Common myeloid progenitor, CD34-positive (primary cell): ENCODE measurements at regions not wholly inside any gene's neighbourhood (a gene's known extent, or its start where the extent isn't known, plus 50 kb on each side); places are given as distances from the start of the nearest gene placed in this dataset.

Experiments used
- CTCF ChIA-PET: fragments of 350-600 bp; sonication (Branson Sonifier 250); formaldehyde crosslinking; loops from one replicate; lab custom pipeline; 2021; ENCODE audit warnings: antibody characterized with exemption; lab: Charles Lee
- POLR2A ChIA-PET: fragments of 350-600 bp; sonication (Branson Sonifier 250); formaldehyde crosslinking; loops from one replicate; lab custom pipeline; 2021; ENCODE audit warnings: antibody characterized with exemption; lab: Charles Lee
- DNase-seq, 3 donors: peaks; one replicate each; pipeline versions ENCODE4 v3.0.0 to v3.0.0-alpha.2; 2013
- H3K27ac ChIP-seq, 2 experiments: 1 replicate in 1 of 2; 2 replicates in 1 of 2; pipeline ENCODE4 v1.7.0; 2013; ENCODE audit warnings: inconsistent platforms in 2 of 2, low read length in 2 of 2, mild to moderate bottlenecking in 2 of 2, low read depth in 1 of 2, moderate library complexity in 1 of 2; ENCODE audit not compliant: severe bottlenecking in 2 of 2, insufficient read depth in 1 of 2, poor library complexity in 1 of 2
- H3K27me3 ChIP-seq, 5 experiments: replicated peaks in 2 of 5; 1 replicate in 3 of 5; 2 replicates in 2 of 5; pipeline versions ENCODE4 v1.6.1 to v1.7.0; 2013; ENCODE audit warnings: low read length in 4 of 5, mild to moderate bottlenecking in 2 of 5, moderate library complexity in 2 of 5, inconsistent platforms in 1 of 5; ENCODE audit not compliant: insufficient read depth in 5 of 5, control insufficient read depth in 4 of 5
- H3K36me3 ChIP-seq, 4 experiments: 1 replicate in 2 of 4; 2 replicates in 2 of 4; pipeline versions ENCODE4 v1.6.1 to v1.7.0; 2013; ENCODE audit warnings: low read length in 3 of 4, control low read depth in 1 of 4, mild to moderate bottlenecking in 1 of 4; ENCODE audit not compliant: control insufficient read depth in 4 of 4, insufficient read depth in 4 of 4
- H3K4me1 ChIP-seq, 4 experiments: 1 replicate in 3 of 4; 2 replicates in 1 of 4; pipeline versions ENCODE4 v1.6.1 to v1.7.1; 2013; ENCODE audit warnings: low read length in 3 of 4, mild to moderate bottlenecking in 3 of 4, control low read depth in 1 of 4, inconsistent platforms in 1 of 4, moderate library complexity in 1 of 4; ENCODE audit not compliant: control insufficient read depth in 4 of 4, insufficient read depth in 4 of 4; ENCODE audit errors: control extremely low read depth in 1 of 4
- H3K4me3 ChIP-seq, 7 experiments: 1 replicate in 4 of 7; 2 replicates in 3 of 7; pipeline versions ENCODE4 v1.5.1 to v1.7.0; 2013; ENCODE audit warnings: mild to moderate bottlenecking in 7 of 7, low read length in 6 of 7, moderate library complexity in 6 of 7, inconsistent platforms in 2 of 7, low read depth in 2 of 7, control low read depth in 1 of 7; ENCODE audit not compliant: insufficient read depth in 4 of 7, control insufficient read depth in 1 of 7; ENCODE audit errors: extremely low read depth in 1 of 7
- H3K9me3 ChIP-seq, 5 experiments: 1 replicate in 4 of 5; 2 replicates in 1 of 5; pipeline versions ENCODE4 v1.6.1 to v1.7.1; 2013; ENCODE audit warnings: low read length in 4 of 5, mild to moderate bottlenecking in 2 of 5, inconsistent platforms in 1 of 5, low read depth in 1 of 5, moderate library complexity in 1 of 5; ENCODE audit not compliant: control insufficient read depth in 4 of 5, insufficient read depth in 2 of 5; ENCODE audit errors: control extremely low read depth in 1 of 5
- WGBS: methylation state at CpG from one replicate; pipeline ENCODE4 v1.1.5; 2013; ENCODE audit not compliant: insufficient coverage; 5-methylcytosine and 5-hydroxymethylcytosine counted together

- CTCF ChIA-PET: no interaction called here
- H3K9me3 ChIP-seq: no peaks in the 10 kb centered on the region
- DNase-seq: no peak
- no peaks in the 10 kb centered on the region for H3K36me3 ChIP-seq
- H3K27me3 ChIP-seq: no peaks in the 10 kb centered on the region
- H3K27ac ChIP-seq: no peak overlapping the region
- H3K4me1 ChIP-seq: no peaks in the 10 kb centered on the region
- POLR2A ChIA-PET: no interaction called here
- no peak overlapping the region for H3K4me3 ChIP-seq
- 40% methylated on average over 2 of the region's 8 CpGs for WGBS
Measured at GRCh38 chr12:118908811-118909210, 72.5 kb upstream of the SRRM4 start.

DNA sequence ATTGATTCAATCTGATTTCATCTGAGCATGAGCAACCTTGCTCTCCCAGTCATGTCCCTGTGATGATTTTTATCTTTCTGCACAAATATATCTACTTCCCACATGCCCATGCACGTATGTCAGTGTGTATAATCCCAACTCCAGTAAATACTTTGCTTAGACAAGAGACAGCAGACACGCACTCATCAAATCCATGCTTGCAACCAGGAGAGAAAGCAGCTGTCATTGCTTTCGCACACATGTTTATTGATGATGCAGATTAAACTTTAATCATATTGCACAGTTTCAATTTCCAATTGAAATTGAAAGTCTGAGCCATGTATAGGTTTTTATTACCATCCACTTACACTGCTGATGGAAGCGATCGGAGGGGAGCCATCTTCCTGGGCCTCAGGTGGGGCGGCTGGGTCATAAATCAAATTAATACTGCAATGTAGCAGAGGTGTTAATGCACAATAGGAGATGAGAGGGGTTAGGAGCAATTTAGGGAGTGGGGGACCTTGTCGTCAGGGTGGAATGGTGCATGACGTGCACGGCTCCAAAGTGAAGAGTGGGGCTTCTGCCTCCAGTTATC is 68.6 kb upstream of the SRRM4 start:
- POLR2A ChIA-PET: no interaction called here
- Histone ChIP-seq H3K27me3 (no peaks in the 10 kb centered on the region), H3K36me3 (no peaks in the 10 kb centered on the region), H3K4me1 (no peaks in the 10 kb centered on the region), H3K9me3 (no peaks in the 10 kb centered on the region), H3K27ac (no peak overlapping the region), H3K4me3 (no peak overlapping the region)
- WGBS: 86% methylated on average over 5 of the region's 9 CpGs
- CTCF ChIA-PET: no interaction called here
- no peak for DNase-seq

GRCh38 chr12:118921761-118922160 is 59.6 kb upstream of the SRRM4 start:
- Histone ChIP-seq H3K9me3 (no peaks in the 10 kb centered on the region), H3K27me3 (no peaks in the 10 kb centered on the region), H3K36me3 (no peaks in the 10 kb centered on the region), H3K4me3 (no peak overlapping the region), H3K27ac (no peak overlapping the region), H3K4me1 (peaks cover 0 to 3% (median 0%) of the 10 kb centered on the region in 4 experiments)
- CTCF ChIA-PET: no interaction called here
- POLR2A ChIA-PET: no interaction called here
- 90% methylated on average over 1 of the region's 2 CpGs for WGBS
- no peak for DNase-seq

DNA sequence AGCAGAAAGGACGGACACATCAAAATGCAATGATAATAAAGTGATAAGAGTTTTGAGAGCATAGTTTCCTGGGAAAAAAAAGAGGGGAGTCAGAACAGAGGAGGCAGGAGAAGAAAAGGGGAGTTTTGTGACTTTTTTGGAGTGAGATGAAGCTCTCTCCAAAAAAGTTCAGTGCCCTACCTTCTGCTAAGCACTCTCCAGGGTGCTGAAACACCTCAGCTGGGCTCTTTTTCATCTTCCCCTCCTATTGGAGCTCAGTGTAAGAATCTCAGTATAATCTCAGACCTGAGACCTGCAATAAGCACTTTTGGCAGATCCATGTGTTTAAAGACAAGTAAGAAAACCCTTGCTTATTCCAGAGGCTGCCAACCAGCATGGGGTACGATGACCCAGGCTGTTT is 58.9 kb upstream of the SRRM4 start:
- 60% methylated on average over 1 of the region's 2 CpGs for WGBS

GRCh38 chr12:118925407-118925806 is 55.9 kb upstream of the SRRM4 start:
- CTCF ChIA-PET: no interaction called here
- DNase-seq: peak in 2 of 3 donors; percentile 7 to 8

More for the DNA sequence above, 58.9 kb upstream of the SRRM4 start:
- CTCF ChIA-PET: no interaction called here
- no peak overlapping the region for H3K27ac ChIP-seq
- no peak overlapping the region for H3K4me3 ChIP-seq
- H3K9me3 ChIP-seq: no peaks in the 10 kb centered on the region
- H3K36me3 ChIP-seq: no peaks in the 10 kb centered on the region
- no peaks in the 10 kb centered on the region for H3K27me3 ChIP-seq
- POLR2A ChIA-PET: no interaction called here
- peaks cover 0 to 3% (median 0%) of the 10 kb centered on the region in 4 experiments for H3K4me1 ChIP-seq
- no peak for DNase-seq

GRCh38 chr12:118925826-118926225 is 55.5 kb upstream of the SRRM4 start:
- Histone ChIP-seq H3K4me3 (no peak overlapping the region), H3K4me1 (peaks cover 0 to 3% (median 0%) of the 10 kb centered on the region in 4 experiments), H3K36me3 (no peaks in the 10 kb centered on the region), H3K27me3 (no peaks in the 10 kb centered on the region), H3K27ac (no peak overlapping the region), H3K9me3 (no peaks in the 10 kb centered on the region)
- no peak for DNase-seq
- 79% methylated on average over 2 of the region's 3 CpGs for WGBS
- ChIA-PET POLR2A (no interaction called here), CTCF (no interaction called here)

More at GRCh38 chr12:118925407-118925806, 55.9 kb upstream of the SRRM4 start:
- Histone ChIP-seq H3K4me3 (no peak overlapping the region), H3K36me3 (no peaks in the 10 kb centered on the region), H3K27ac (no peak overlapping the region), H3K9me3 (no peaks in the 10 kb centered on the region), H3K27me3 (no peaks in the 10 kb centered on the region), H3K4me1 (peaks cover 0 to 3% (median 0%) of the 10 kb centered on the region in 4 experiments)
- WGBS: 0% methylated on average over 1 of the region's 1 CpG
- POLR2A ChIA-PET: no interaction called here
